Prostate gland (tissue), 2 donors: ENCODE measurements at regions not wholly inside any gene's neighbourhood (a gene's known extent, or its start where the extent isn't known, plus 50 kb on each side); places are given as distances from the start of the nearest gene placed in this dataset.

Experiments used
- CTCF ChIP-seq, 4 experiments: fragments of 200-600 bp in 2 of 4; fragments of 450-650 bp in 2 of 4; sonication (generic) in 2 of 4; IDR thresholded peaks; 1 replicate in 3 of 4; 2 replicates in 1 of 4; pipeline ENCODE4 v1.5.1; 2016 to 2019; ENCODE audit warnings: antibody characterized with exemption in 4 of 4, mild to moderate bottlenecking in 2 of 4, moderate library complexity in 2 of 4
- POLR2A ChIP-seq: fragments of 450-650 bp; IDR thresholded peaks from one replicate; pipeline ENCODE4 v1.6.1; 2016; ENCODE audit warnings: antibody characterized with exemption, mild to moderate bottlenecking
- POLR2AphosphoS5 ChIP-seq: sonication (generic); formaldehyde crosslinking; IDR thresholded peaks from one replicate; pipeline ENCODE4 v1.6.1; 2017; ENCODE audit warnings: antibody characterized with exemption

GRCh38 chr10:121302541-121303180, 295.6 kb downstream of the FGFR2 start:
- no peak for TF ChIP-seq POLR2A
- no peak for TF ChIP-seq POLR2AphosphoS5
- TF ChIP-seq CTCF (IDR thresholded peaks at IDR 0.05), result no peak
